ENCODE measurements at regions not wholly inside any gene's neighbourhood (a gene's known extent, or its start where the extent isn't known, plus 50 kb on each side); places are given as distances from the start of the nearest gene placed in this dataset.

DNA sequence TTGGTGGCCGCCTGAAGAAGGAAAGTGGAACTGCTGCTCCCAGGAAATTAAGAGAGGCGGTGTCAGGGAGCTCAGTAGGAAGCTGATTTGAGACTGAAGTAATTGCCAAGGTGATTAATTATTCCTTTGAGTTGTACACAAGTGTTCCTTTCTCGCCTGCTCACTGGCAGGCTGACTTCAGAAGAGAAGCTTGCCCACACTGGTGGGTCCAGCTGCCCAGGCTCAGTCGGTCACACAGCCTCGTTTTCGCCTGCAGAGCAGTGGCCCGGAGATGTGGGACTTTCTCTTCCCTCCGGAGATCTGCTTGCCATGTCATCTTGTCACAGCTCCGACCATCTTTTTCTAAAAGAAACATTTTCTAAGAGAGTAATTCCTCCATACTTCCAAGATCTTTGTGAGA is 478.0 kb downstream of the MCTP2 start:
- no peak overlapping the region for H2AK5ac ChIP-seq (ENCODE audit: low read length)
- no peak overlapping the region for H3K23ac ChIP-seq (ENCODE audit: low read length)
- no peak overlapping the region for H3K9ac ChIP-seq (ENCODE audit: low read length)
- no peaks in the 10 kb centered on the region for H3K4me1 ChIP-seq (ENCODE audit: control insufficient read depth in 1 of 2, insufficient read depth in 2 of 2, low read length in 2 of 2)
- no peak overlapping the region for H3K4me2 ChIP-seq (ENCODE audit: low read length)
- no peak overlapping the region for H3K14ac ChIP-seq (ENCODE audit: low read length)
- H3K18ac ChIP-seq (ENCODE audit: low read length) = no peak overlapping the region
- no peak overlapping the region for H2BK5ac ChIP-seq (ENCODE audit: low read depth, low read length, poor library complexity)
- H4K91ac ChIP-seq (ENCODE audit: low read depth, low read length) = no peak overlapping the region
- no peaks in the 10 kb centered on the region for H3K9me3 ChIP-seq (ENCODE audit: insufficient read depth, low read depth, low read length)
- no peak overlapping the region for H2BK12ac ChIP-seq (ENCODE audit: low read length)
- no CpG with 5 or more reads among the region's 9 CpGs for WGBS (ENCODE audit: extremely low coverage, insufficient coverage, insufficient read length)
- H3K36me3 ChIP-seq (ENCODE audit: control insufficient read depth in 1 of 2, insufficient read depth in 2 of 2, low read length in 2 of 2) = no peaks in the 10 kb centered on the region
- no peak overlapping the region for H4K12ac ChIP-seq (ENCODE audit: low read depth, low read length)
- H3K27ac ChIP-seq (ENCODE audit: low read depth, low read length) = no peak overlapping the region
- no peak overlapping the region for H4K8ac ChIP-seq (ENCODE audit: low read depth, low read length)
- H3K4me3 ChIP-seq (ENCODE audit: low read depth, low read length) = no peak overlapping the region
- no peak for DNase-seq
- no peak overlapping the region for H2BK120ac ChIP-seq (ENCODE audit: insufficient read depth, low read length, poor library complexity)
- no peak overlapping the region for H3K4ac ChIP-seq (ENCODE audit: low read depth, low read length)
- no peaks in the 10 kb centered on the region for H3K27me3 ChIP-seq (ENCODE audit: insufficient read depth, low read length)
- no peak overlapping the region for H2AFZ ChIP-seq (ENCODE audit: insufficient read depth, low read length, poor library complexity)
- no peaks in the 10 kb centered on the region for H3K79me2 ChIP-seq (ENCODE audit: control insufficient read depth, insufficient read depth, low read length, poor library complexity)
- H3K79me1 ChIP-seq (ENCODE audit: low read length) = no peaks in the 10 kb centered on the region

DNA sequence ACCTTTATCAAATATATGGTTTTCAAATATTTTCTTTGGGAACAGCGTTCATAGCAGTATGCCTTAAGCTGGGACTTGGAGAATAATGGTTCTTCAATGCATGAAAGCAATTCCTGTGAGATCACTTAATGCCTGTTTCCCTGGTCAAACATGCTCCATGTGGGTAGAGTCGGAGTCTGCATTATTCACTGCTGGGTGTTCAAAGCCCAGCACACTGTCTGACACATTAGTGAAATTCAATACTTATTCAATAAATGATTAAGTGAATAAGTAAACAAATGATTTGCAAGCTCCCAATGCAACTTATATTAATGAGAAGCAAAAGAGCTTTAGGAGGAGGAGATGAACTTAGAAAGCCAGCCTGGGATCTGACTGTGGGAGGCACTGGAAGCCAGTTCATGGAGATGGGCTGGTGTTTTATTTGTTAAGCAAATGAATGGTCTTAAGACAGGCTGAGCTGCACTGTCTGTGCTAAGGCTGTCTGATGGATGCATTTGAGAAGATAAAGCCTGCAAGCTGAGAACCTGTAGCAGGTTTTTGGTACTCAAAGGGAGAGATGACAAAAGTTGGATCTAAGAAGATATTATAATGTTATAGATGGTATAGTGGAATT is 490.8 kb downstream of the MCTP2 start:
- peaks cover 0 to 2% of the 10 kb centered on the region in 2 experiments for H3K4me1 ChIP-seq (ENCODE audit: control insufficient read depth in 1 of 2, insufficient read depth in 2 of 2, low read length in 2 of 2)
- no peak overlapping the region for H3K4me3 ChIP-seq (ENCODE audit: low read depth, low read length)
- H3K9ac ChIP-seq (ENCODE audit: low read length) = no peak overlapping the region
- no peak overlapping the region for H3K18ac ChIP-seq (ENCODE audit: low read length)
- no CpG with 5 or more reads among the region's 2 CpGs for WGBS (ENCODE audit: extremely low coverage, insufficient coverage, insufficient read length)
- H3K4me2 ChIP-seq (ENCODE audit: low read length) = no peak overlapping the region
- no peak overlapping the region for H2AFZ ChIP-seq (ENCODE audit: insufficient read depth, low read length, poor library complexity)
- no peak overlapping the region for H3K27ac ChIP-seq (ENCODE audit: low read depth, low read length)
- H3K27me3 ChIP-seq (ENCODE audit: insufficient read depth, low read length) = no peaks in the 10 kb centered on the region
- H2BK5ac ChIP-seq (ENCODE audit: low read depth, low read length, poor library complexity) = no peak overlapping the region
- H4K8ac ChIP-seq (ENCODE audit: low read depth, low read length) = no peak overlapping the region
- peaks cover 2% of the 10 kb centered on the region for H3K79me1 ChIP-seq (ENCODE audit: low read length)
- no peaks in the 10 kb centered on the region for H3K79me2 ChIP-seq (ENCODE audit: control insufficient read depth, insufficient read depth, low read length, poor library complexity)
- no peak overlapping the region for H4K91ac ChIP-seq (ENCODE audit: low read depth, low read length)
- H4K12ac ChIP-seq (ENCODE audit: low read depth, low read length) = no peak overlapping the region
- no peak overlapping the region for H2BK120ac ChIP-seq (ENCODE audit: insufficient read depth, low read length, poor library complexity)
- H3K4ac ChIP-seq (ENCODE audit: low read depth, low read length) = no peak overlapping the region
- no peak overlapping the region for H3K14ac ChIP-seq (ENCODE audit: low read length)
- H3K9me3 ChIP-seq (ENCODE audit: insufficient read depth, low read depth, low read length) = no peaks in the 10 kb centered on the region
- no peaks in the 10 kb centered on the region for H3K36me3 ChIP-seq (ENCODE audit: control insufficient read depth in 1 of 2, insufficient read depth in 2 of 2, low read length in 2 of 2)
- no peak overlapping the region for H2AK5ac ChIP-seq (ENCODE audit: low read length)
- DNase-seq = no peak
- H3K23ac ChIP-seq (ENCODE audit: low read length) = no peak overlapping the region
- no peak overlapping the region for H2BK12ac ChIP-seq (ENCODE audit: low read length)

DNA sequence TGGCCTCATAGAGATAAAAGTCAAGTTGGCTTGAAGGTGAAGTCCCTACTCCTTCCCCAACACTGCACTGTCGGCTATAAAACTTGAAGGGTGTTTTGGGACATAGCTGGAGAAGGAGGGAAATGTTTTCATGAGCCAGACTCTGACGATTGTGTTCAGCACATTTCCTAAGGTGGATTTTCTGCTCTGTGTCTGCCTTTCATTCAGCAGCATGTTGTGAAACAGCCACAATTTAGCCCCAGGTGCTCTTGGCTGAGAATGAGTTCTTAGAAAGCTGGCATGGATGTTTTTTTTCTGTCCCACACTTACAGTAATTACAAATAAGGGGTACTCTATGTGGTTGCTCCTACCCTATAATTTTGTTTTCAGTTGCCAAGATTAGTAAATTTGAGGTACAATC is 492.4 kb downstream of the MCTP2 start:
- no peak overlapping the region for H3K4me3 ChIP-seq (ENCODE audit: low read depth, low read length)
- H2BK12ac ChIP-seq (ENCODE audit: low read length) = no peak overlapping the region
- H3K36me3 ChIP-seq (ENCODE audit: control insufficient read depth in 1 of 2, insufficient read depth in 2 of 2, low read length in 2 of 2) = no peaks in the 10 kb centered on the region
- no peak overlapping the region for H2AFZ ChIP-seq (ENCODE audit: insufficient read depth, low read length, poor library complexity)
- no CpG with 5 or more reads among the region's 2 CpGs for whole genome bisulfite sequencing (ENCODE audit: extremely low coverage, insufficient coverage, insufficient read length)
- no peak overlapping the region for H4K8ac ChIP-seq (ENCODE audit: low read depth, low read length)
- no peaks in the 10 kb centered on the region for H3K79me2 ChIP-seq (ENCODE audit: control insufficient read depth, insufficient read depth, low read length, poor library complexity)
- H2AK5ac ChIP-seq (ENCODE audit: low read length) = no peak overlapping the region
- H2BK120ac ChIP-seq (ENCODE audit: insufficient read depth, low read length, poor library complexity) = no peak overlapping the region
- H3K79me1 ChIP-seq (ENCODE audit: low read length) = peaks cover 2% of the 10 kb centered on the region
- no peak overlapping the region for H3K27ac ChIP-seq (ENCODE audit: low read depth, low read length)
- H3K23ac ChIP-seq (ENCODE audit: low read length) = no peak overlapping the region
- H3K4me2 ChIP-seq (ENCODE audit: low read length) = no peak overlapping the region
- no peaks in the 10 kb centered on the region for H3K9me3 ChIP-seq (ENCODE audit: insufficient read depth, low read depth, low read length)
- no peak overlapping the region for H3K14ac ChIP-seq (ENCODE audit: low read length)
- peaks cover 0 to 2% of the 10 kb centered on the region in 2 experiments for H3K4me1 ChIP-seq (ENCODE audit: control insufficient read depth in 1 of 2, insufficient read depth in 2 of 2, low read length in 2 of 2)
- H3K18ac ChIP-seq (ENCODE audit: low read length) = no peak overlapping the region
- H4K91ac ChIP-seq (ENCODE audit: low read depth, low read length) = no peak overlapping the region
- no peak overlapping the region for H4K12ac ChIP-seq (ENCODE audit: low read depth, low read length)
- no peak overlapping the region for H3K4ac ChIP-seq (ENCODE audit: low read depth, low read length)
- H2BK5ac ChIP-seq (ENCODE audit: low read depth, low read length, poor library complexity) = no peak overlapping the region
- peak in 1 of 2 donors; percentile 4 for DNase-seq
- no peaks in the 10 kb centered on the region for H3K27me3 ChIP-seq (ENCODE audit: insufficient read depth, low read length)
- no peak overlapping the region for H3K9ac ChIP-seq (ENCODE audit: low read length)

DNA sequence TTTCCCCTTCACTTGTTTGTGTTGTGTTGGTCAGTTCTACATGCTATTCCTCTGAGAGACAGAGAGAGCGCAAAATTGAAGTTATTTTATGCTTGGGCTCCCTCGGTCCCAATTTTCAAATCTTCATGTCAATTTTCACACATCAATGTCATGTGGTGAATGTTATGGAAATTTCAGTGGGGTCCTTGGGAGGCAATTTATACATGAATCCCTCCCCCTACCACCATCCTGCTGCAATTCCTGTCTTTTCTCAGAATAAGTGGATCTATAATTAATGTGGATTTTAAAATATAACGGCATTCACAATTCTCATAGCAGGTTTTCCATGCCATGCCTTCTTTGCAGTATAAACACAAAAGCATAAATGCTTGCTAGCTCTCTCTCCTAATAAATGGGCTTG is 499.9 kb downstream of the MCTP2 start:
- Histone ChIP-seq H3K4ac (ENCODE audit: low read depth, low read length) (no peak overlapping the region), H3K36me3 (ENCODE audit: control insufficient read depth in 1 of 2, insufficient read depth in 2 of 2, low read length in 2 of 2) (no peaks in the 10 kb centered on the region), H4K91ac (ENCODE audit: low read depth, low read length) (no peak overlapping the region), H3K79me1 (ENCODE audit: low read length) (no peaks in the 10 kb centered on the region), H4K8ac (ENCODE audit: low read depth, low read length) (no peak overlapping the region), H3K9me3 (ENCODE audit: insufficient read depth, low read depth, low read length) (no peaks in the 10 kb centered on the region), H3K18ac (ENCODE audit: low read length) (no peak overlapping the region), H2BK5ac (ENCODE audit: low read depth, low read length, poor library complexity) (no peak overlapping the region), H2AFZ (ENCODE audit: insufficient read depth, low read length, poor library complexity) (no peak overlapping the region), H3K14ac (ENCODE audit: low read length) (no peak overlapping the region), H2BK120ac (ENCODE audit: insufficient read depth, low read length, poor library complexity) (no peak overlapping the region), H3K4me2 (ENCODE audit: low read length) (no peak overlapping the region), H3K23ac (ENCODE audit: low read length) (no peak overlapping the region), H3K4me3 (ENCODE audit: low read depth, low read length) (no peak overlapping the region), H3K4me1 (ENCODE audit: control insufficient read depth in 1 of 2, insufficient read depth in 2 of 2, low read length in 2 of 2) (no peaks in the 10 kb centered on the region), H3K9ac (ENCODE audit: low read length) (no peak overlapping the region), H3K27me3 (ENCODE audit: insufficient read depth, low read length) (no peaks in the 10 kb centered on the region), H3K79me2 (ENCODE audit: control insufficient read depth, insufficient read depth, low read length, poor library complexity) (no peaks in the 10 kb centered on the region), H3K27ac (ENCODE audit: low read depth, low read length) (no peak overlapping the region), H4K12ac (ENCODE audit: low read depth, low read length) (no peak overlapping the region), H2BK12ac (ENCODE audit: low read length) (no peak overlapping the region), H2AK5ac (ENCODE audit: low read length) (no peak overlapping the region)
- no peak for DNase-seq
- WGBS (ENCODE audit: extremely low coverage, insufficient coverage, insufficient read length) = no CpG with 5 or more reads among the region's 3 CpGs

Measured in trophoblast cell (in vitro differentiated cells and primary cell).